ENCODE measurements at regions not wholly inside any gene's neighbourhood (a gene's known extent, or its start where the extent isn't known, plus 50 kb on each side); places are given as distances from the start of the nearest gene placed in this dataset.

DNA sequence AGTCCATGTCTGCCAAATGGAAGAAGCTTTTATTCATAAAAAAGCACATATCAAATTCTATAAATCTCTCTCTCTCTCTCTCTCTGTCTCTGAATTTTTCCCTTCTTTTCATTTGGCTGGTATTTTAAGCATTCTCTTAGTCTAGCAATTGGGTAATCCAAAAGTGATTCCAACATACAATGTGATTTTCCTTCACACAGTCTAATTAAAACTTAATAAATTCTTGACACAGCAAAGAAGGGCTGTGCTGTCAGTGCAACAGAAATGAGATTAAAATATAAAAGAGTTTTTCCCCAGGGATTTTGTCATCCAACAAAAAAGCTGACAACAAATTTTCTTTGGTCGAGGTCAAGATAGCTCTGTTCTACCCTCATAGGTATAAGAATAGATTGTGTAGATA, 216.9 kb downstream of the CENPC start:
- TF ChIP-seq CREB1 (IDR thresholded peaks at IDR 0.05; ENCODE audit: low read depth) (no peak), EP300 (IDR thresholded peaks at IDR 0.05; ENCODE audit: borderline replicate concordance) (no peak), TCF12 (IDR thresholded peaks at IDR 0.05; ENCODE audit: low read depth) (no peak), YY1 (IDR thresholded peaks at IDR 0.05; ENCODE audit: low read depth) (no peak), TAF1 (IDR thresholded peaks at IDR 0.05; ENCODE audit: low read depth) (no peak), EGR1 (IDR thresholded peaks at IDR 0.05) (no peak)
- TF ChIP-seq, protein P1, sequence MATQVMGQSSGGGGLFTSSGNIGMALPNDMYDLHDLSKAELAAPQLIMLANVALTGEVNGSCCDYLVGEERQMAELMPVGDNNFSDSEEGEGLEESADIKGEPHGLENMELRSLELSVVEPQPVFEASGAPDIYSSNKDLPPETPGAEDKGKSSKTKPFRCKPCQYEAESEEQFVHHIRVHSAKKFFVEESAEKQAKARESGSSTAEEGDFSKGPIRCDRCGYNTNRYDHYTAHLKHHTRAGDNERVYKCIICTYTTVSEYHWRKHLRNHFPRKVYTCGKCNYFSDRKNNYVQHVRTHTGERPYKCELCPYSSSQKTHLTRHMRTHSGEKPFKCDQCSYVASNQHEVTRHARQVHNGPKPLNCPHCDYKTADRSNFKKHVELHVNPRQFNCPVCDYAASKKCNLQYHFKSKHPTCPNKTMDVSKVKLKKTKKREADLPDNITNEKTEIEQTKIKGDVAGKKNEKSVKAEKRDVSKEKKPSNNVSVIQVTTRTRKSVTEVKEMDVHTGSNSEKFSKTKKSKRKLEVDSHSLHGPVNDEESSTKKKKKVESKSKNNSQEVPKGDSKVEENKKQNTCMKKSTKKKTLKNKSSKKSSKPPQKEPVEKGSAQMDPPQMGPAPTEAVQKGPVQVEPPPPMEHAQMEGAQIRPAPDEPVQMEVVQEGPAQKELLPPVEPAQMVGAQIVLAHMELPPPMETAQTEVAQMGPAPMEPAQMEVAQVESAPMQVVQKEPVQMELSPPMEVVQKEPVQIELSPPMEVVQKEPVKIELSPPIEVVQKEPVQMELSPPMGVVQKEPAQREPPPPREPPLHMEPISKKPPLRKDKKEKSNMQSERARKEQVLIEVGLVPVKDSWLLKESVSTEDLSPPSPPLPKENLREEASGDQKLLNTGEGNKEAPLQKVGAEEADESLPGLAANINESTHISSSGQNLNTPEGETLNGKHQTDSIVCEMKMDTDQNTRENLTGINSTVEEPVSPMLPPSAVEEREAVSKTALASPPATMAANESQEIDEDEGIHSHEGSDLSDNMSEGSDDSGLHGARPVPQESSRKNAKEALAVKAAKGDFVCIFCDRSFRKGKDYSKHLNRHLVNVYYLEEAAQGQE (IDR thresholded peaks at IDR 0.05; ENCODE audit: low read depth) = no peak
- TF ChIP-seq, protein P2, sequence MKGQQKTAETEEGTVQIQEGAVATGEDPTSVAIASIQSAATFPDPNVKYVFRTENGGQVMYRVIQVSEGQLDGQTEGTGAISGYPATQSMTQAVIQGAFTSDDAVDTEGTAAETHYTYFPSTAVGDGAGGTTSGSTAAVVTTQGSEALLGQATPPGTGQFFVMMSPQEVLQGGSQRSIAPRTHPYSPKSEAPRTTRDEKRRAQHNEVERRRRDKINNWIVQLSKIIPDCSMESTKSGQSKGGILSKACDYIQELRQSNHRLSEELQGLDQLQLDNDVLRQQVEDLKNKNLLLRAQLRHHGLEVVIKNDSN (IDR thresholded peaks at IDR 0.05) = no peak
